ENCODE measurements at regions not wholly inside any gene's neighbourhood (a gene's known extent, or its start where the extent isn't known, plus 50 kb on each side); places are given as distances from the start of the nearest gene placed in this dataset.
"Not testable (repeated sequence)": the region's sequence is repeated elsewhere in the genome, so short reads cannot be mapped to it uniquely, and the experiment has no call there.

GRCh38 chr6:25133568-25133967 is 145.6 kb upstream of the CARMIL1 start:
- no peaks in the 10 kb centered on the region for H3K36me3 ChIP-seq (replicated peaks)
- no peak for TF ChIP-seq CTCF (IDR thresholded peaks at IDR 0.05; ENCODE audit: low read depth, low read length, missing control alignments)
- no peaks in the 10 kb centered on the region for H3K27me3 ChIP-seq (replicated peaks)
- no peak overlapping the region for H3K27ac ChIP-seq
- in situ Hi-C loops (cut with HindIII; ENCODE audit: low pct_ligation_motif_present, low sequenced_read_pairs) = no loop called here
- H3K4me3 ChIP-seq (ENCODE audit: low read depth, low read length) = no peak overlapping the region
- DNase-seq = no peak

- Histone ChIP-seq H3K27ac (no peak overlapping the region), H3K36me3 (replicated peaks) (no peaks in the 10 kb centered on the region), H3K4me3 (ENCODE audit: low read depth, low read length) (no peak overlapping the region), H3K27me3 (replicated peaks) (no peaks in the 10 kb centered on the region)
- no peak for TF ChIP-seq CTCF (IDR thresholded peaks at IDR 0.05; ENCODE audit: low read depth, low read length, missing control alignments)
- in situ Hi-C loops (cut with HindIII; ENCODE audit: low pct_ligation_motif_present, low sequenced_read_pairs) = no loop called here
- no peak for DNase-seq
Observed at GRCh38 chr6:25136854-25137253, 142.3 kb upstream of the CARMIL1 start.

- DNase-seq = no peak
- TF ChIP-seq CTCF (IDR thresholded peaks at IDR 0.05; ENCODE audit: low read depth, low read length, missing control alignments) = no peak
- Histone ChIP-seq H3K4me3 (ENCODE audit: low read depth, low read length) (no peak overlapping the region), H3K27ac (peak overlapping the region; percentile 58), H3K36me3 (replicated peaks) (no peaks in the 10 kb centered on the region), H3K27me3 (replicated peaks) (no peaks in the 10 kb centered on the region)
- in situ Hi-C loops (cut with HindIII; ENCODE audit: low pct_ligation_motif_present, low sequenced_read_pairs) = no loop called here
Observed at GRCh38 chr6:25137480-25137879, 141.7 kb upstream of the CARMIL1 start.

GRCh38 chr6:25137916-25138232 is 141.3 kb upstream of the CARMIL1 start:
- Histone ChIP-seq H3K27ac (peak overlapping the region; percentile 58), H3K27me3 (replicated peaks) (no peaks in the 10 kb centered on the region), H3K4me3 (ENCODE audit: low read depth, low read length) (peak overlapping the region; percentile 31), H3K36me3 (replicated peaks) (no peaks in the 10 kb centered on the region)
- in situ Hi-C loops (cut with HindIII; ENCODE audit: low pct_ligation_motif_present, low sequenced_read_pairs) = no loop called here
- no peak for DNase-seq
- TF ChIP-seq CTCF (IDR thresholded peaks at IDR 0.05; ENCODE audit: low read depth, low read length, missing control alignments) = no peak

- Histone ChIP-seq H3K4me3 (ENCODE audit: low read depth, low read length) (peak overlapping the region; percentile 31), H3K36me3 (replicated peaks) (no peaks in the 10 kb centered on the region), H3K27me3 (replicated peaks) (no peaks in the 10 kb centered on the region), H3K27ac (peak overlapping the region; percentile 58)
- in situ Hi-C loops (cut with HindIII; ENCODE audit: low pct_ligation_motif_present, low sequenced_read_pairs) = no loop called here
- DNase-seq = peak; percentile 67
- TF ChIP-seq CTCF (IDR thresholded peaks at IDR 0.05; ENCODE audit: low read depth, low read length, missing control alignments) = peak; percentile 40
Observed at GRCh38 chr6:25138233-25138933, 140.8 kb upstream of the CARMIL1 start.

- H3K27me3 ChIP-seq (replicated peaks) = no peaks in the 10 kb centered on the region
- peak overlapping the region; percentile 31 for H3K4me3 ChIP-seq (ENCODE audit: low read depth, low read length)
- no peak for DNase-seq
- TF ChIP-seq CTCF (IDR thresholded peaks at IDR 0.05; ENCODE audit: low read depth, low read length, missing control alignments) = no peak
- in situ Hi-C loops (cut with HindIII; ENCODE audit: low pct_ligation_motif_present, low sequenced_read_pairs) = no loop called here
- no peaks in the 10 kb centered on the region for H3K36me3 ChIP-seq (replicated peaks)
- peak overlapping the region; percentile 58 for H3K27ac ChIP-seq
Observed at GRCh38 chr6:25138934-25139415, 140.2 kb upstream of the CARMIL1 start.

- H3K4me3 ChIP-seq (ENCODE audit: low read depth, low read length); in situ Hi-C loops (cut with HindIII; ENCODE audit: low pct_ligation_motif_present, low sequenced_read_pairs); H3K36me3 ChIP-seq (replicated peaks); DNase-seq; H3K27me3 ChIP-seq (replicated peaks); H3K27ac ChIP-seq: not testable (repeated sequence)
Observed at GRCh38 chr6:25139608-25140007, 139.6 kb upstream of the CARMIL1 start.
